AML-193 (cell line): ENCODE measurements at regions not wholly inside any gene's neighbourhood (a gene's known extent, or its start where the extent isn't known, plus 50 kb on each side); places are given as distances from the start of the nearest gene placed in this dataset.
"Not testable (repeated sequence)": the region's sequence is repeated elsewhere in the genome, so short reads cannot be mapped to it uniquely, and the experiment has no call there.

Experiments
- DNase-seq, 2 experiments: peaks; one replicate each; lab custom pipeline; 2025; lab: John Stamatoyannopoulos, UW

DNA sequence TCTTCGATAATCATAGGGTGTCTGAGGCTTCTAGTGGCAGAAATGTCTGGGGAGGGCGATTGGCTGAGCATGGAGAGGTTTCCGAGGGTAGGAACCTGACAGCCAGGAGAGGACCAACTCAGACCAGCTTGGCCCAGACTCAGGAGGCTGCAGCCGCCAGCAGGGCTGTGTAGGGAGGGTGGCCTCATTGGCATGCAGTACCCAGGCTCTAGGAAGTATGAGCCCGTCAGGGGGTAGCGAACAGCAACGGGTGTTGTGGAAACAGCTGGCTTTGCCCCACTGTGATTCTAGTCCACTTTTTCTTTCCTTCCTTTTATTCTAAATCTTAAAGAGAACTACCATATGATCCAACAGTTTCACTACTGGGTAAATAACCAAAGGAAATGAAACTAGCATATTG, 103.3 kb downstream of the DIRAS3 start:
- DNase-seq: no peak

DNA sequence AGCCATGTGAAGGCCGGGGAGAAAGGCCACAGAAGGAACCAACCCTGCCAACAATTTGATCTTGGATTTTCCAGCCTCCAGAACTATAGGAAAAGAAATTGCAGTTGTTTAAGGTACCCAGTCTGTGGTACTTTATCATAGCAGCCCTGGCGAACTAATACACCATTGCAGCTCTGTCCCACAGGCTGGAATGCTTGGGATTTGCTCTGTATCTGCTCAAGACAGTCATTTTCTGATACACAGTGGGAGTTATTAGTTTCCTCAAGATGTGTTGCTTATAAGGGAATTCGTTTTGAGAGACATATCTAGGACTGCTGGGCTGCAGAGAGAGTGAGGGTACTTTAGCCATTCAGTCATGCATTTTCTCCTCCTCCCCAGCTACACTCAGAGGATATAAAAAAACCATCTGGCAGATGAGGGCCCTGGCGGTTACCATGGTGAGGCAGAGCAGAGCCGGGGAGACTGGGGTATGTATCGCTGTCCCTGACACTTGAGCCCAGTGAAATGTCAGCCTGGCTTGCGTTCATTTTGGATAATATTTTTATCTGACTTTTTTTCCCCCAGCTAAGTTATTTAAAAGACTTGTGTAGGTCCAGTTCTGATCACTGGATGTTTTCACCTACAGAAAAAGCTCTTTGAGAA, 104.6 kb downstream of the DIRAS3 start:
- no peak for DNase-seq

DNA sequence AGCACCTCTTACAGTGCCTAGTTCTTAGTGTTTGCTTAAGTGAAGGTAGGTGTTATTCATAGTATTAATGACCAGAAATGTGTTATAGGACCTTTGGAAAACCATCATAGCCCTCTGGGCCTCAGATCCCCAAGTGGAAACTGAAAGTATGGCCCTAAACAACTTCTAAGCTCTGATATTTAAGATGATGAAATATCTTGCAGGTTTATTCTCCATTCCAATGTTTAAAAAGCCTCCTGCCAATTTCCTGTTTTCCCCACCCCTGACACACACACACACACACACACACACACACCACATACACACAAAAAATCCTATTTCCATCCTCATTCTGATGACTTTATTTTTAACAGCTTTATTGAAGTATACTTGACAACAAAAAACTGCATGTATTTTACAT, 108.2 kb downstream of the DIRAS3 start:
- no peak for DNase-seq

DNA sequence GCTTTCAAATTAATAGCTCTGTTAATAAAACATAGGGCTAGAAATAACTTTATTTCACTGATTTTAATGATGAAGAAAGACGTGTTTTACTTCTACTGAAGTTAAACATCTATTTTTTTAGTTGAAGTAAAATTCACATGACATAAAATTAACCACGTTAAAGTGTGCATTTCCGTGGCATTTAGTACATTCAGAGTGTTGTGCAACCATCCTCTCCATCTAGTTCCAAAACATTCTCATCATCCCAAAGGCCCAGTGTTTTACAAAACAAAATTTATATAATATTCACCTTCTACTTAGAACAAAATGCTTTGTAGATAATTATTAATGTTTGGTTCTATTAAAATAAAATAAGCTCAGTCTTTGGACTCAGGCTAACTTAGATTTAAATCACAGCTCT, 108.5 kb upstream of the GNG12 start:
- DNase-seq: no peak

DNA sequence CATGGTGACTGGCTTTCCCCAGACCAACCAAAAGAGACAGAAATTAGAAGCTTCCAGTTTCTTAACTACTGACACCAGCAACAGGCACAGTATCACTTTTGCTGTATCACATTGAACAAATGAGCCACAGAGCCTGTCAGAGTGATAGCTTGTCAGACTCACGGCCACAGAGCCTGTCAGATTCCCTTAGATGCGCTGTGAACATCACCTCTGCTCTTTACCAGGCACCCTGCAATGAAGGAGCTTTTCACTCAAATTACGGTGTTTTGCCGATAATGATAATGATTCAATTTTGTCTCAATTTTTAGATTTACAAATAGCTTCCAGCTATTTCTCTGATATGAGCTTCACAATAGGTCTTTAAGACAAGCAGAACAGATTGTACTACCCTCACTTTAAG, 107.9 kb upstream of the GNG12 start:
- no peak for DNase-seq

DNA sequence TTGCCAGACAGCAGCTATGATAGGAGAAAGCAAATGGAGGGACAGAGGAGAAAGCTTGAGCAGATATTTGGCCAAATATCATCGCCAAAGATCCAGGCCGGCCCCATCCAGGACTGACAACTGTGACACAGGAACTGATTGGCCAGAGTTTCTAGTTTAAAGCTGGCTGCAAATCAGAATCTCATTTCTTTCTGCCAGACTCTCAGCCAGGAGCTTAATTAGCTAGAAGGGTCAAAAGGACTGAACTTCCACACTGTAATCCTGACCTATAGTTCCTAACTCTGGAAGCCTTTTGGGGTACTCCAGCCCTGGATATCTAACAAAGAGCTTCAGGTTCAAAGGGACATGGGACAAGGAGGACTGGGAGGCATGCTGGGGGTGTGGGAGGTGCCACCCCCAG, 106.7 kb upstream of the GNG12 start:
- no peak for DNase-seq

DNA sequence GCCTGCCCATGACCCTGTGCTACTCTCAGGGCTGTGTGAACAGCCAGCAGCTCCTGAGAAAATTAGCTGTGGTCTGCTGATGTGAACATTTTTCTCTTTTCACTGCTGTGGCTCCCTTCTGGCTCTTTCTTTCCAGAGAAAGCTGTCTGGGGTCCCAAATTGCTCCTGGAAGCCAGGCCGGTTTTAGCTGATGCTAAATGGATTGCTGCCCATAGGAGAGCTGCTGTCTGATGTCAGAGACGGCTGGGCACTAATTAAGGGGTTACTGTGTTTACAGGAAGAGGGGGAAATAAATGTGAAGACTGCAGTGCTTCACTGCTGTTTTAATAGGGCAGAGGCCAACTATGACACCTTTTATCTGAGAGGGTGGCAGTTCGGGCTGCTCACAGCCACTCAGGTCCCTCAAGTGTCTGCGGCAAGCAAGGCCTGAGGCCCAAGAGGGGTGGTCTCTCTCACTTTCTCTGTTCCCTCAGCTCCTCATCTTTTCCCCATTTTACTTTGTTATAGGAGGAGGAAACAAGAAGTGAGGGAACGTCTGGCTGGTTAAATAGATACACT, 106.0 kb upstream of the GNG12 start:
- DNase-seq: no peak

DNA sequence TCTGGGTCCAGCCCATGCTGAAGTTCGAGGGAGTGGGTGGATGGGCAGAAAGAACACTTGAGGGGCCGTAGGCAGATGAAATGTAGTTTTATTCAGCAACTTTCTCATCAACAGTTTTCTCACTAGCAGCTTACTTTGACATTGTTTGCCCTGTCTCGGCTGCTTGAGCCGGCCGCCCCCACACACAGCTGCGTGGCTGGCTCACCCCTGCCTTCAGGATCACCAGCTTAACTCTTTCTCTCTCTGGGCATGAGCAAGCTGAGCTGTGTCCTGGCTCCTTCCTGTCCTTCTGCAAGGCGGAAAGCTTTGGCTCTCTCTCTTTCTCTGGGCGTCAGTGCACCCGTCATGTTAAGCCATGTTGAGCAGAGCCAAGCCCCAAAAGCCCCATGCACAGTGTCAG, 104.4 kb upstream of the GNG12 start:
- no peak for DNase-seq

DNA sequence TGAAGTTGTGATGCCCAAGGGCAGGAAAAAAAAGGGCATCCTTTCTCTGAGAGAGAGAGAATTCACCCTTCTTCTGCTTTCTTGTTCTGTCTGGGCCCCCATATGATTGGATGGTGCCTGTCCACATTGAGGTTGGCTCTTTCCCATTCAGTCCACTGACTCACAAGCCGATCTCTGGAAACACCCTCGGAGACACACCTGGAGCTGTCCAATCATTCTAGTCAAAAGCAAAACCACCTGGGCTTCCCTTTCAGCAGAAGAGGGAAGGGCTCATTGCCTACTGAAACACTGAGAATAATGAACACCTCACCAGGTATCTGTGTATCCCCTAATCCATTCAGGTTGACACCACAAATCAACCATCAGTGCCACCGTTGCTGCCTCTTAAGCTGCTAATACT, 103.7 kb upstream of the GNG12 start:
- no peak for DNase-seq

DNA sequence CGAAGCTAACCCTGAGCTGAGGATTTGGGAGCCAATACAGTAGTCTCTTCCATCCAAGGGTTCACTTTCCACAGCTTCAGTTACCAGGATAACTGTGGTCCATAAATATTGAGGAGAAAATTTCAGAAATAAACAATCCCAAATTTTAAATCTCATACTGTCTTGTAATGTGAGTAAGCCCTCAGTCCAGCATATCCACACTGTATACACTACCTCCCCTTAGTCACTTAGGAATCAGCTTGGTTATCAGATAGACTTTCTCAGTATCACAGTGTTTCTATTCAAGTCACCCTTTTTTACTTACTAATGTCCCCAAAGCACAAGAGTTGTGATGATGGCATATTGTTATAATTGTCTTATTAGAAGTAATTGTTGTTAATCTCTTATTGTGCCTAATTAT, 102.3 kb upstream of the GNG12 start:
- no peak for DNase-seq

DNA sequence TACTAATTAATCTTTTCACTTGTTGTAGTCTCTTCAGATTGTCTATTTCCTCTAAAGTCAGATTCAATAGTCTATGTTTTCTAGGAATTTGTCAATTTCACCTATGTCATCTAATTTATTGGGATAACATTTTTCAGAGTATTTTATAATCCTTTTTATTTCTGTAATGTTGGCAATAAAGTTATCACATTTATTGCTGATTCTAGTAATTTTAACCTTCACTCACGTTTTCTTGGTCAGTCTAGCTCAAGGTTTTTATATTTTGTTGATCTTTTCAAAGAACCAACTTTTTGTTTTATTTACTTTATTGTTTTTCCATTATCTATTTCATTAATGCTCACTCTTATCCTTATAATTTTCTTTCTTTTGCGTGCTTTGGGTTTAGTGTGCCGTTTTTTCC, 97.9 kb upstream of the GNG12 start:
- no peak for DNase-seq

DNA sequence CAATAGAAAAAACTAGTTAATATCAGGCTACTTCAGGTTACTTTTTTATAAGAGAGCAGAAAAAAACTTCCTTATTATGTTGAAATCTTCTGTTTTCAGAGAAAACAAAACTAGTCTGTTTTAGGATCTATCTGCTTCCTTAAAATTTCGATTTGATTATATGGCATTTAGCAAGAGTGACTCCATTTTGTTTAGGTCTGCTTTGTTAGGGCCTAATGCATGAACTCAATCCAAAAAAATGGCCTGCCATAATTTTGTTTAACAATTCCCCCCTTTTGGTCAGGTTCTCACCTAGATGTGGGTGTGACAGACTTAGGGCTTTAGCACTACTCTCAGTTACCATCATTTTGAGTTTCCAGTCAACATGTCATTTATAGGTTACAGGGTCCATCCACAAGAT, 89.8 kb upstream of the GNG12 start:
- no peak for DNase-seq

DNA sequence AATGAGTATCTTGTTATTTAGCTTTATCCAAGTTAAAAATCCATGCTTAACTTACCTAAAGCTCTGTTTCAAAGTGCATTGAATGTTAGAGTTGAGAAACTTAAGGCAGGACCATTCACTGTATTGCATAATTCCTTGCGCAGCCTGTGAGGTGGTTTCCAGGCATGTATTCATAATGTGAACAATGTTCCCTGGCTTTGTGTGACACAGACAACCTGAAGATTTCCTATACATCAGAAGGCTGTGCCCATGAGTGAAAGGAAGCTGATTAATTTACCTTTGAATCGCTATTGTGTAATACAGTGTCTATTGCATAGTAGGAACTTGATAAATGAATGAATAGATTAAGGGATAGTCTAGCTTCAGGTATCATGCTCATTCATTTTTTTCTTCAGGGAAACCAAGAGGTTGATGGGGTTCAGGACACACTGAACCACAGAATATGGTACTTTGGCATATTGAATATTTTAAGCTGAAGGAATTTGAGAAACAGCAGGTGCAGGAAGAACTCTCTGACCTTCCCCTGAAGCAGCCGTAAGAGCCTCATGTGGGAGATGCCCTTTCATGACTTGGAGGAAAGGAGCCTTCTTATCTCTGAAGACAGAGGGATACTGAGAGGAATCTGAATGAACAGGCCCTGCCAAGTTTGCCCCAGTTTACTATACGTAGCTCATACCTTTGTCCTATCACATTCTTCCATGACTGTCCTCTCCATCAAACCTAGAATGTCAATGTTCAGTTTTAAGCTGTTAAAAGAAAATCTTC, 88.6 kb upstream of the GNG12 start:
- DNase-seq: no peak

DNA sequence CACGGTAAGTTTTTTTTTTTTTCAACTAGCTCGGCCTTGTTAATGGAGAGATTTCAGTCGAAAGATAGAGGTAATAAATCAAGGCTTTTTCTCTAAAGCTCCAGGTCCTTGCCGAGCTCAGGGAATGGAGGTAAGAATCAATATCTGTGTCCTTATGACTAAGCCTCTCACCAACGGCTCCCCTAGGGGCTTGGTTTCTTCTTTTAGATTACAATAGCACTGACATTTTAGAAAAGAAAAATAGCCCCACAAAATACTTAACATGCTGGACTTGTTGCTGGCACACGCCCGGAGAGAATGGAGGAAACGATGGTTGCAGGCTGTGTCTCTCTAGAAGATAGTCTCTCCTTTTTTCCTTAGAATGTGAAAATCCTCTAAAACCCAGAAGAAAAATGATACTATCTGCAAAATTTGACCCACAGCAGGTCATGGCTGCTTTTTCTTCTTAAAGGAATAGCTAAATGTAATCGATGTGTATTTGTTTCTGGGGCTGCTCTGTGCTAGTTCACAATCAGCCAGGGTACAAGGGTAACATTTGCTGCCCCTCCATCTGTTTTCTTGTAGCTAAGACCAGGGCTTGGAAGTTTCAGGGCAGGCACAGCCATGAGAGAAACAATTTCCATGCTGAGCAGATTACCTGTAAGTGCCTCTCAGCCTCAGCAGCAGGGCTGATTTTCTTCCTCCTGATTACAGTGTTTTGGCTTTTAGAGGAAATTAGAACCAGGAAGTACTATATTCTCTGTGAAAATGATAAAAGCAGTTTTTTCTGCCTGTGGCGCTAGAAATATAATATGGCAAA, 86.2 kb upstream of the GNG12 start:
- DNase-seq: no peak

DNA sequence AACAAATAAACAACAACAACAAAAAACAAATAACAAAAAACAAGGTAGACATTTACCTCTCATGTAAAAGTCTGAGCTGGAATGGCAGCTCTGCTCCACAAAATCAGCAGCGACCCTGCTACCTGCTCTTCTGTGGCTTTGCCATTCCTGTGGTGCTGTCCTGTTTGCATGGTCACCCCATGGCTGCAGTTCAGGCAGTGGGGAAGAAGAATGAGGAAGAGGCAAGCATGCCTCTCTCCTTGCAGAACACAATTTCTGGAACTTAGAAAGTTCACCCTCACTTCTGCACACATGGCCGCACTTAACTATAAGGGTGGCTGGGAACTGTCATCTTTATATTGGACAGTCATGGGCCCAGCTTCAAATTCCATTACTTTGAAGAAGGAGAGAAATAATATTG, 84.8 kb upstream of the GNG12 start:
- no peak for DNase-seq

DNA sequence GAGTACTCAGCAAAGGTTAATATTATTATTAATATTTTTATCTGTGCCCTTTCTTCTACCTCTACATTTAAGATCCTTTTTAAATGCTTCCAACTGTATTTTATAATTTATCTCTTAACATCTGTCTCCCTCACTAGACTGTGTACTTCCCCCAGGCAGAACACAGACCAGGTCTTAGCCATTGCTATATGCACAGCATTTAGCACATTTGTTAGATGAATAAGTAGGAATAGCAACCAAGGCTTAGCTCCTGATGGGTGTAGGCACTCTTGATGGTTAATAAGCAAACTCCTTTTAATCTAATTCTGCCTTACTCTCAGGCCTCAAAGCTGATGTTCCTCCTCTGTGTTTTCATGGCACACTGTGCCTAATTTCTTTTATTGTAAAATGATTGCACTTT, 83.7 kb upstream of the GNG12 start:
- DNase-seq: no peak

DNA sequence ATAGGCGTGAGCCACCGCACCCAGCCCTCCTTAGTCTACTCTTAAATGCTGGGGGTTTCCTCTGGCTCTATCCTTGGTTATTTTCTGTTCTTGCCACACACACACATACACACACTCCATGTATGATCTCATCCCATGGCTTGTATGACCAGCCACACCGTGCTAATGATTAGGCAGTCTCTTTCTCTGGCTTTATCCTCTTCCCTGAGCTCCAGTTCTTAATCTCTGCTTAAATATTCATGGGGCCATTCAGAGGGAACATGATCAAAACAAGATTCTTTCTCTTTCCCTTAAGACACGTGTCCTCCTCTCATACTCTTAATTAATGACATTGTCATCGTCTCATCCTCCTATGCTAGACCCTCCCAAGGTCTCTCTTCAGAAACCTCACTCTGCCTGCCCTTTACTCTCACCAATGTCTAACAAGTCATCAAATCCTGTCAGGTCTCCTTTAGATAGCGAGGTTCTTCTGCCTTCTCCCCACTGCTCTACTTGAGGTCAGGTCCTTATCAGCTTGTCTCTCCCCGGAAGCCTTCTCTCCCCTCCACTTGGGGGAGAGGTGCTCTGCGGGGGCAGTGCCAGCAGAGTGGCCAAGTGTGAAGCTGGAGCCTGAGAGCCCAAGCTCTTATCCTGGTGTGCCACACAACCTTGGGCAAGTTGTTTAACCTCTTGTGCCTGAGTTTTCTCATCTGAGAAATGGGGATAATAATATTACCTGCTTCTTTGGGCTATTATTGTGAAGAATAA, 83.0 kb upstream of the GNG12 start:
- DNase-seq: no peak

DNA sequence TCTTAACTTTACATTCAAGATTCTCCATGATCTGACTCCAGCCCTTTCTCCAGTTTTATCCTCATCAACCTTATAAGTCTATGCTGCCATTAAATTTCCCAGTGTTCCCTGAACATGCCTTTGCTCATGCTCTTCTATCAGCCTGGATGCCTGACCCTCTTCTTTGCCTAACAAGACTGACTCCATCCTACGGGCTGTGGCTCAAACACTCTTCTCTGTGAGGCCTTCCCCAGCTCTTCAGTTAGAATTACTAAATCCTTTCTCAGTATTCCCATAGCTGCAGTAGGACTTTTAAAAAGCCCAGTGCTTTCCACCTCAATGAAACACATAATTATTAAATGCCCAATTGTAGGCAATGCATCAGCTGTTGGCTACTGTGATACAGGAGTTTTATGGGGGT, 76.5 kb upstream of the GNG12 start:
- no peak for DNase-seq

DNA sequence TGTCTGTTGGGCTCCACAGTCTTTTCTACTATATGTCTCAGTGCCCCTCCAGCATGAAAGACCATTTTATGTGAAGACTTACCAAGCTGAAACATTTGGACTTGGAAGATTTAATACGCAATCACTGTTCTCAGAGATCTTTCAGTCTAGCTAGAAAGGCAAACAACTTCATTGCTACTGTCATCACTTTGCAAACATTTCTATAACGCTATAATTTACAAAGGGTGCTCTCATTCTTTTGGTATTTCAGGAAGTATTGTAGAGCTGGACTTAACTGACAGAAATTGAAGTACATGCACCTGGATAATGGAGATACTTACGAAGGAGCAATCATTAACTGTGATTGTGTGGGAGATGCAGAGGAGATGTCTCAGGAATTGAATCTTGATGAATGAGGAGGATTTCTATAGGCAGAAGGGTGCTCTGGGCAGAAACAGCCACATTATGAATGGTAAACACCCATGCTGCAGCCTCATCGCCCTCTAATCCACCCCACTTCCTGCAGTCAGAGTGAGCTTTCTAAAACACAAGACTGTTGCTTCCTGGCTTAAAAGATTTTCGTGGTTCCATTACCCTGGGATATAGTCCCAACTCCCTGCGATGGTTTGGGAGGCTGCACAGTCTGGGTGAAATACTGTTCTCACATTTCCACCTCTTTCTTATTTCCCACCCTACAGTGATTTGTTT, 75.1 kb upstream of the GNG12 start:
- no peak for DNase-seq

DNA sequence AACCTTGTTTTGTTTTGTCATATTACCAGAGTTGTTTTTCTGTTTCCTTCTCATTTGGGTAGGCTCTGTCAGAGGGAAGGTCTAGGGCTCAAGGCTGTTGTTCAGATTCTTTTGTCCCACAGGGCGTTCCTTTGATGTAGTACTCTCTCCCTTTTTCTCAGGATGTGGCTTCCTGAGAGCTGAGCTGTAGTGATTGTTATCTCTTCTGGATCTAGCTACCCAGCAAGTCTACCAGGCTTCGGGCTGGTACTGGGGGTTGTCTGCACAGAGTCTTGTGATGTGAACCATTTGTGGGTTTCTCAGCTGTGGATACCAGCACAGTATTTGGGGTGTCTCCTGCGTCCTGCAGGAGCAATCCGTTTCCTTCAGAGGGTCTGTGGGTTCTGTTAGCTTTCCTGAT, 74.2 kb upstream of the GNG12 start:
- DNase-seq: not testable (repeated sequence)

DNA sequence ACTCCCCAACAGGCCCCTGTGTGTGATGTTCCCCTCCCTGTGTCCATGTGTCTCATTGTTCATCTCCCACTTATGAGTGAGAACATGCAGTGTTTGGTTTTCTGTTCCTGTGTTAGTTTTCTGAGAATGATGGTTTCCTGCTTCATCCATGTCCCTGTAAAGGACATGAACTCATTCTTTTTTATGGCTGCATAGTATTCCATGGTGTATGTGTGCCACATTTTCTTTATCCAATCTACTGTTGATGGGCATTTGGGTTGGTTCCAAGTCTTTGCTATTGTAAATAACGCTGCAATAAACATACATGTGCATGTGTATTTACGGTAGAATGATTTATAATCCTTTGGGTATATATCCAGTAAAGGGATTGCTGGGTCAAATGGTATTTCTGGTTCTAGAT, 72.7 kb upstream of the GNG12 start:
- DNase-seq: not testable (repeated sequence)
